Endothelial cell (in vitro differentiated cells): ENCODE measurements at regions not wholly inside any gene's neighbourhood (a gene's known extent, or its start where the extent isn't known, plus 50 kb on each side); places are given as distances from the start of the nearest gene placed in this dataset.
"Not testable (repeated sequence)": the region's sequence is repeated elsewhere in the genome, so short reads cannot be mapped to it uniquely, and the experiment has no call there.

Experiments used
- DNase-seq: peaks from one replicate; pipeline ENCODE4 v3.0.0; 2021; ENCODE audit warnings: low spot score
- H3K27ac Mint-ChIP-seq: one replicate; pipeline ENCODE4 v1.8.0; 2021; ENCODE audit warnings: mixed read lengths, inconsistent platforms; ENCODE audit not compliant: unreplicated experiment
- H3K27me3 Mint-ChIP-seq: one replicate; pipeline ENCODE4 v1.8.0; 2021; ENCODE audit warnings: mild to moderate bottlenecking, moderate library complexity, mixed read lengths, inconsistent platforms; ENCODE audit not compliant: unreplicated experiment
- H3K36me3 Mint-ChIP-seq: one replicate; pipeline ENCODE4 v1.8.0; 2021; ENCODE audit warnings: mild to moderate bottlenecking, low read depth, mixed read lengths, inconsistent platforms; ENCODE audit not compliant: unreplicated experiment
- H3K4me1 Mint-ChIP-seq: one replicate; pipeline ENCODE4 v1.8.0; 2021; ENCODE audit warnings: mild to moderate bottlenecking, mixed read lengths, inconsistent platforms; ENCODE audit not compliant: unreplicated experiment
- H3K4me3 Mint-ChIP-seq: one replicate; pipeline ENCODE4 v1.8.0; 2021; ENCODE audit warnings: mild to moderate bottlenecking, mixed read lengths, inconsistent platforms; ENCODE audit not compliant: unreplicated experiment
- H3K9me3 Mint-ChIP-seq: one replicate; pipeline ENCODE4 v1.8.0; 2021; ENCODE audit warnings: mixed read lengths, inconsistent platforms; ENCODE audit not compliant: unreplicated experiment
- CTCF ChIP-seq: fragments of 200-600 bp; sonication (generic); IDR thresholded peaks from one replicate; pipeline ENCODE4 v1.5.0; 2021; ENCODE audit warnings: antibody characterized with exemption; ENCODE audit not compliant: unreplicated experiment

GRCh38 chr6:97775012-97775411 lies 492.0 kb upstream of the MMS22L start:
- no peaks in the 10 kb centered on the region for H3K4me1 Mint-ChIP-seq
- DNase-seq = no peak
- H3K27me3 Mint-ChIP-seq = no peaks in the 10 kb centered on the region
- peaks cover 3% of the 10 kb centered on the region for H3K36me3 Mint-ChIP-seq
- no peak overlapping the region for H3K27ac Mint-ChIP-seq
- no peak for TF ChIP-seq CTCF
- no peak overlapping the region for H3K4me3 Mint-ChIP-seq
- no peaks in the 10 kb centered on the region for H3K9me3 Mint-ChIP-seq

GRCh38 chr6:97778290-97779038 lies 495.4 kb upstream of the MMS22L start:
- peaks cover 4% of the 10 kb centered on the region for H3K36me3 Mint-ChIP-seq
- no peaks in the 10 kb centered on the region for H3K9me3 Mint-ChIP-seq
- H3K27ac Mint-ChIP-seq = no peak overlapping the region
- DNase-seq = no peak
- H3K4me3 Mint-ChIP-seq = no peak overlapping the region
- TF ChIP-seq CTCF = no peak
- H3K4me1 Mint-ChIP-seq = peaks cover 2% of the 10 kb centered on the region
- no peaks in the 10 kb centered on the region for H3K27me3 Mint-ChIP-seq

GRCh38 chr6:97779039-97779766 lies 496.2 kb upstream of the MMS22L start:
- not testable (repeated sequence) for H3K9me3 Mint-ChIP-seq, H3K36me3 Mint-ChIP-seq, DNase-seq, H3K27me3 Mint-ChIP-seq, H3K4me1 Mint-ChIP-seq, H3K27ac Mint-ChIP-seq, H3K4me3 Mint-ChIP-seq

GRCh38 chr6:97790926-97791590 lies 508.0 kb upstream of the MMS22L start:
- Mint-ChIP-seq H3K27me3 (peaks cover 2% of the 10 kb centered on the region), H3K9me3 (no peaks in the 10 kb centered on the region), H3K4me1 (no peaks in the 10 kb centered on the region), H3K27ac (no peak overlapping the region), H3K4me3 (no peak overlapping the region), H3K36me3 (peaks cover 9% of the 10 kb centered on the region)
- no peak for TF ChIP-seq CTCF
- DNase-seq = no peak

GRCh38 chr6:97805596-97805995 lies 522.6 kb upstream of the MMS22L start:
- no peaks in the 10 kb centered on the region for H3K36me3 Mint-ChIP-seq
- no peaks in the 10 kb centered on the region for H3K9me3 Mint-ChIP-seq
- no peak for DNase-seq
- H3K4me3 Mint-ChIP-seq = no peak overlapping the region
- no peaks in the 10 kb centered on the region for H3K4me1 Mint-ChIP-seq
- TF ChIP-seq CTCF = no peak
- no peak overlapping the region for H3K27ac Mint-ChIP-seq
- no peaks in the 10 kb centered on the region for H3K27me3 Mint-ChIP-seq
